PC-9 (cell line): ENCODE measurements at regions not wholly inside any gene's neighbourhood (a gene's known extent, or its start where the extent isn't known, plus 50 kb on each side); places are given as distances from the start of the nearest gene placed in this dataset.

Source experiments
- BruUV-seq: library from RNA; stranded (reverse); fragments of 400-500 nt; replicated peaks from 2 replicates; lab custom pipeline; 2021; lab: Mats Ljungman, UMichigan
- CTCF ChIA-PET: fragments of 300-600 bp; sonication (Branson Sonifier 250); formaldehyde crosslinking; loops from one replicate; lab custom pipeline; 2022; ENCODE audit warnings: antibody characterized with exemption; lab: Charles Lee
- POLR2A ChIA-PET: fragments of 300-600 bp; sonication (Branson Sonifier 250); formaldehyde crosslinking; loops from one replicate; lab custom pipeline; 2022; ENCODE audit warnings: antibody characterized with exemption; ENCODE audit not compliant: unreplicated experiment; lab: Charles Lee
- DNase-seq, 2 experiments: peaks; one replicate each; pipeline versions ENCODE4 v3.0.0 to v3.0.0-alpha.2; 2015 to 2022; ENCODE audit warnings: mixed read lengths in 1 of 2
- H2AFZ ChIP-seq: fragments of 200-600 bp; sonication (generic); 2 replicates; pipeline ENCODE4 v1.8.1; 2017; ENCODE audit warnings: antibody characterized with exemption
- H3F3A ChIP-seq: fragments of 200-600 bp; sonication (generic); 2 replicates; pipeline ENCODE4 v1.8.1; 2017; ENCODE audit warnings: antibody characterized with exemption, mild to moderate bottlenecking, low read depth; ENCODE audit not compliant: insufficient read depth
- H3K27ac ChIP-seq: fragments of 200-600 bp; sonication (generic); 2 replicates; pipeline ENCODE4 v1.6.1; 2016; ENCODE audit warnings: mixed run types
- H3K27me3 ChIP-seq: fragments of 200-600 bp; sonication (generic); 2 replicates; pipeline ENCODE4 v1.6.1; 2016; ENCODE audit warnings: low read depth, mixed run types; ENCODE audit not compliant: insufficient read depth
- H3K36me3 ChIP-seq: fragments of 200-600 bp; sonication (generic); 2 replicates; pipeline ENCODE4 v1.6.1; 2016; ENCODE audit warnings: low read depth, mixed run types
- H3K4me1 ChIP-seq: fragments of 200-600 bp; sonication (generic); replicated peaks from 2 replicates; pipeline ENCODE4 v1.6.1; 2016; ENCODE audit warnings: mixed run types; ENCODE audit not compliant: insufficient read depth
- H3K4me2 ChIP-seq: fragments of 200-600 bp; sonication (generic); 2 replicates; pipeline ENCODE4 v1.6.1; 2017; ENCODE audit warnings: mixed run types
- H3K4me3 ChIP-seq: fragments of 200-600 bp; sonication (generic); 2 replicates; pipeline ENCODE4 v1.6.1; 2016; ENCODE audit warnings: mixed run types
- H3K79me2 ChIP-seq: fragments of 200-600 bp; sonication (generic); 2 replicates; pipeline ENCODE4 v1.6.1; 2017; ENCODE audit warnings: low read depth, mixed run types
- H3K9me2 ChIP-seq: fragments of 200-600 bp; sonication (generic); 2 replicates; pipeline ENCODE4 v1.8.1; 2017; ENCODE audit warnings: mild to moderate bottlenecking; ENCODE audit not compliant: insufficient read depth
- H3K9me3 ChIP-seq: fragments of 200-600 bp; sonication (generic); 2 replicates; pipeline ENCODE4 v1.8.1; 2016; ENCODE audit warnings: low read depth; ENCODE audit not compliant: insufficient read depth
- H4K20me1 ChIP-seq: fragments of 200-600 bp; sonication (generic); 2 replicates; pipeline ENCODE4 v1.8.1; 2017; ENCODE audit not compliant: insufficient read depth
- CTCF ChIP-seq: fragments of 200-600 bp; sonication (generic); conservative IDR thresholded peaks from 2 replicates; pipeline ENCODE4 v1.6.1; 2017; ENCODE audit warnings: mixed run types, antibody characterized with exemption, mild to moderate bottlenecking, moderate library complexity
- EZH2 ChIP-seq: fragments of 200-600 bp; sonication (generic); IDR thresholded peaks from 2 replicates; pipeline ENCODE4 v1.8.0; 2017; ENCODE audit warnings: antibody characterized with exemption, low read depth
- intact Hi-C: fragments of 100-400 bp; cut with micrococcal nuclease; formaldehyde crosslinking; loops from one replicate; pipeline ENCODE4 v1.10.0; 2022; ENCODE audit not compliant: unreplicated experiment

- DNase-seq = no peak
- intact Hi-C loops = no loop called here
- H3K4me3 ChIP-seq = no peak overlapping the region
- H3K4me2 ChIP-seq = no peak overlapping the region
- H3K4me1 ChIP-seq = no peaks in the 10 kb centered on the region
- no peaks in the 10 kb centered on the region for H3F3A ChIP-seq
- H3K9me2 ChIP-seq = no peaks in the 10 kb centered on the region
- H3K79me2 ChIP-seq = no peaks in the 10 kb centered on the region
- H3K36me3 ChIP-seq = no peaks in the 10 kb centered on the region
- no TSS peak for BruUV-seq
- no peaks in the 10 kb centered on the region for H4K20me1 ChIP-seq
- POLR2A ChIA-PET = no interaction called here
- no peaks in the 10 kb centered on the region for H3K27me3 ChIP-seq
- H3K9me3 ChIP-seq = no peaks in the 10 kb centered on the region
- CTCF ChIA-PET = no interaction called here
- no peak overlapping the region for H3K27ac ChIP-seq
- no peak overlapping the region for H2AFZ ChIP-seq
- TF ChIP-seq EZH2 = no peak
- TF ChIP-seq CTCF = no peak
Observed at GRCh38 chr2:116917196-116917595, 897.3 kb upstream of the DDX18 start.

GRCh38 chr2:116918574-116918973 is 895.9 kb upstream of the DDX18 start:
- Histone ChIP-seq H3K36me3 (no peaks in the 10 kb centered on the region), H3K9me3 (no peaks in the 10 kb centered on the region), H3K79me2 (no peaks in the 10 kb centered on the region), H2AFZ (no peak overlapping the region), H3K9me2 (no peaks in the 10 kb centered on the region), H3K27ac (no peak overlapping the region), H3F3A (no peaks in the 10 kb centered on the region), H4K20me1 (no peaks in the 10 kb centered on the region), H3K27me3 (no peaks in the 10 kb centered on the region), H3K4me1 (no peaks in the 10 kb centered on the region), H3K4me2 (no peak overlapping the region), H3K4me3 (no peak overlapping the region)
- no TSS peak for BruUV-seq
- TF ChIP-seq EZH2 (no peak), CTCF (no peak)
- ChIA-PET POLR2A (no interaction called here), CTCF (no interaction called here)
- intact Hi-C loops = no loop called here
- DNase-seq = no peak

GRCh38 chr2:116922414-116922813 is 892.1 kb upstream of the DDX18 start:
- ChIA-PET POLR2A (no interaction called here), CTCF (no interaction called here)
- no peaks in the 10 kb centered on the region for H3K9me2 ChIP-seq
- intact Hi-C loops = no loop called here
- H3K27me3 ChIP-seq = no peaks in the 10 kb centered on the region
- H3K79me2 ChIP-seq = no peaks in the 10 kb centered on the region
- H2AFZ ChIP-seq = no peak overlapping the region
- no peak for DNase-seq
- H3K27ac ChIP-seq = no peak overlapping the region
- no peaks in the 10 kb centered on the region for H3K4me1 ChIP-seq
- no peaks in the 10 kb centered on the region for H3K36me3 ChIP-seq
- TF ChIP-seq EZH2 = no peak
- TF ChIP-seq CTCF = no peak
- H4K20me1 ChIP-seq = no peaks in the 10 kb centered on the region
- BruUV-seq = no TSS peak
- H3F3A ChIP-seq = no peaks in the 10 kb centered on the region
- H3K4me3 ChIP-seq = no peak overlapping the region
- H3K4me2 ChIP-seq = no peak overlapping the region
- H3K9me3 ChIP-seq = no peaks in the 10 kb centered on the region
